ENCODE measurements at regions not wholly inside any gene's neighbourhood (a gene's known extent, or its start where the extent isn't known, plus 50 kb on each side); places are given as distances from the start of the nearest gene placed in this dataset.

- no peaks in the 10 kb centered on the region for H3K36me3 ChIP-seq (ENCODE audit: insufficient read depth, low read length)
- peaks cover 0 to 4% of the 10 kb centered on the region in 2 experiments for H3K9me3 ChIP-seq (ENCODE audit: control insufficient read depth in 1 of 2, insufficient read depth in 1 of 2, low read length in 2 of 2)
- H3K27ac ChIP-seq (ENCODE audit: low read depth in 1 of 2, low read length in 2 of 2), result no peak overlapping the region
- no peaks in the 10 kb centered on the region for H3K4me1 ChIP-seq (ENCODE audit: insufficient read depth, low read length)
- no peaks in the 10 kb centered on the region for H3K4me1 Mint-ChIP-seq (ENCODE audit: low read depth)
- POLR2A ChIA-PET, result no interaction called here
- no peak overlapping the region for H3K4me3 ChIP-seq (ENCODE audit: low read length)
- peaks cover 13% of the 10 kb centered on the region for H3K27me3 Mint-ChIP-seq
- no peaks in the 10 kb centered on the region for H3K36me3 Mint-ChIP-seq (ENCODE audit: low read depth)
- intact Hi-C loops (cut with DNase I, micrococcal nuclease), result no loop called here
- CTCF ChIA-PET, result no interaction called here
- H3K27ac Mint-ChIP-seq, result no peak overlapping the region
- peaks cover 0 to 6% of the 10 kb centered on the region in 2 experiments for H3K27me3 ChIP-seq (ENCODE audit: control insufficient read depth in 1 of 2, insufficient read depth in 2 of 2, low read length in 2 of 2)
- no peak for TF ChIP-seq CTCF (IDR thresholded peaks at IDR 0.05)
- peaks cover 2% of the 10 kb centered on the region for H3K9me3 Mint-ChIP-seq
- no peak overlapping the region for H3K4me3 Mint-ChIP-seq
- ATAC-seq (ENCODE audit: poor library complexity) (no peak), DNase-seq (no peak)
These were observed 73.1 kb downstream of the SKA1 start for GRCh38 chr18:50447952-50448351.

- TF ChIP-seq CTCF (IDR thresholded peaks at IDR 0.05), result no peak
- Mint-ChIP-seq H3K9me3 (no peaks in the 10 kb centered on the region), H3K4me3 (no peak overlapping the region), H3K27ac (no peak overlapping the region), H3K36me3 (ENCODE audit: low read depth) (no peaks in the 10 kb centered on the region), H3K4me1 (ENCODE audit: low read depth) (no peaks in the 10 kb centered on the region), H3K27me3 (peaks cover 35% of the 10 kb centered on the region)
- Histone ChIP-seq H3K36me3 (ENCODE audit: insufficient read depth, low read length) (no peaks in the 10 kb centered on the region), H3K9me3 (ENCODE audit: control insufficient read depth in 1 of 2, insufficient read depth in 1 of 2, low read length in 2 of 2) (no peaks in the 10 kb centered on the region), H3K27me3 (ENCODE audit: control insufficient read depth in 1 of 2, insufficient read depth in 2 of 2, low read length in 2 of 2) (peaks cover 0 to 6% of the 10 kb centered on the region in 2 experiments), H3K4me3 (ENCODE audit: low read length) (no peak overlapping the region), H3K27ac (ENCODE audit: low read depth in 1 of 2, low read length in 2 of 2) (no peak overlapping the region), H3K4me1 (ENCODE audit: insufficient read depth, low read length) (no peaks in the 10 kb centered on the region)
- POLR2A ChIA-PET, result no interaction called here
- CTCF ChIA-PET, result no interaction called here
- DNase-seq (no peak), ATAC-seq (ENCODE audit: poor library complexity) (no peak)
- intact Hi-C loops (cut with DNase I, micrococcal nuclease), result no loop called here
These were observed 76.4 kb downstream of the SKA1 start for GRCh38 chr18:50451100-50451842.

GRCh38 chr18:50453014-50453680 is 78.3 kb downstream of the SKA1 start:
- intact Hi-C loops (cut with DNase I, micrococcal nuclease), result no loop called here
- no peak overlapping the region for H3K27ac ChIP-seq (ENCODE audit: low read depth in 1 of 2, low read length in 2 of 2)
- no peak for ATAC-seq (ENCODE audit: poor library complexity)
- ChIA-PET POLR2A (no interaction called here), CTCF (interaction anchor here (1.6 kb wide), 1 partner anchor 11 kb away, joined by 7 read pairs; no protein-coding TSS in a partner anchor)
- H3K27me3 ChIP-seq (ENCODE audit: control insufficient read depth in 1 of 2, insufficient read depth in 2 of 2, low read length in 2 of 2), result no peaks in the 10 kb centered on the region
- no peaks in the 10 kb centered on the region for H3K4me1 ChIP-seq (ENCODE audit: insufficient read depth, low read length)
- H3K9me3 Mint-ChIP-seq, result no peaks in the 10 kb centered on the region
- peaks cover 25% of the 10 kb centered on the region for H3K27me3 Mint-ChIP-seq
- no peak overlapping the region for H3K4me3 ChIP-seq (ENCODE audit: low read length)
- TF ChIP-seq CTCF (IDR thresholded peaks at IDR 0.05), result no peak
- no peaks in the 10 kb centered on the region for H3K36me3 Mint-ChIP-seq (ENCODE audit: low read depth)
- no peak for DNase-seq
- H3K27ac Mint-ChIP-seq, result no peak overlapping the region
- no peaks in the 10 kb centered on the region for H3K9me3 ChIP-seq (ENCODE audit: control insufficient read depth in 1 of 2, insufficient read depth in 1 of 2, low read length in 2 of 2)
- H3K4me3 Mint-ChIP-seq, result no peak overlapping the region
- H3K36me3 ChIP-seq (ENCODE audit: insufficient read depth, low read length), result no peaks in the 10 kb centered on the region
- no peaks in the 10 kb centered on the region for H3K4me1 Mint-ChIP-seq (ENCODE audit: low read depth)
